NCI-H1694 (cell line): ENCODE measurements at regions not wholly inside any gene's neighbourhood (a gene's known extent, or its start where the extent isn't known, plus 50 kb on each side); places are given as distances from the start of the nearest gene placed in this dataset.
A peak's percentile ranks its signal among the peaks of the same experiment; 100 is the strongest.

Experiments used
- DNase-seq: peaks from one replicate; lab custom pipeline; 2025; lab: John Stamatoyannopoulos, UW

DNA sequence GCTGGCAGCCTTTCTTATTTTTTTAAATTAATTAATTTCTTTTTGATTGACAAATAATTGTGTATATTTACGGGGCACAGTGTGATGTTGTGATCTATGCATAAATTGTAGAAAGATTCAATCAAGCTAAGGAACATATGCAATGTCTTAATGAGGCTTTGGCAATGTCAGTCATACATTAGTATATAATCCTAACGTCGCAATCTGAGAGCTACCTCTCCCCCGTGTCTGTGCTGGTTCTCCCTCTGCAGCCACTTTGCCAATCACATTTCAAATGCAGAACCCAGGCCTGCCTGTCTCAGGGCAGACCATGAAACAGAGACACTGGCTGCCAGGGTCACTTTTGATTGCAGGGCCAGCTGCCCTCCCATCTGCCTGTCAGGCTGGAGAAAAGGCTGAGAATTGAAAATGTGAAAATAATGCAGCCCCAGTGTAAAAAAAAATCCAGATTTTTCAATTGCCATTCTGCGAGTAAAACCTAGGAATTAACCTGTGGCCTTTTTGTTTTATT, 56.3 kb downstream of the SLC24A2 start:
- no peak for DNase-seq

DNA sequence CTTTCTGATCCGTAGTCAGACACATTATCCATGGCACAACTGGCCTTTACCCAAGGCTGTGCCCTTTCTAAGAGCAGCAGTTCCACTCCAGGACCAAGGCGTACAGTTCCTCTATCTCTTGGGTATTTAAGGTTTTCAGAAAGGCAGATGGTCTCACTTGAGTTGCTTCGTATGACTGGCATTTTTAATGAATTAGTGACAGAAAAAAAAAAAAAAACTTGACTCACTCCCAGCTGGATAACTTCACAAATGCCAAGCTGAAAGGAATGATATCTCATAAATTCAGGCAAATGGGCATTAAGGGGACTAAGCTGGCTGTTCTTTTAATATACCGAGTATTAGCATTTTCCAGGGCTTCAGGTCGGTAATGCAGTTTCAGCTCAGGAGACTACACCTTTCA, 60.7 kb downstream of the SLC24A2 start:
- DNase-seq: peak; percentile 29

GRCh38 chr9:19725970-19726369, 62.9 kb downstream of the SLC24A2 start:
- no peak for DNase-seq

GRCh38 chr9:19720377-19720776, 68.5 kb downstream of the SLC24A2 start:
- DNase-seq: no peak

- DNase-seq: no peak
Measured at GRCh38 chr9:19703702-19704101, 85.1 kb downstream of the SLC24A2 start.

DNA sequence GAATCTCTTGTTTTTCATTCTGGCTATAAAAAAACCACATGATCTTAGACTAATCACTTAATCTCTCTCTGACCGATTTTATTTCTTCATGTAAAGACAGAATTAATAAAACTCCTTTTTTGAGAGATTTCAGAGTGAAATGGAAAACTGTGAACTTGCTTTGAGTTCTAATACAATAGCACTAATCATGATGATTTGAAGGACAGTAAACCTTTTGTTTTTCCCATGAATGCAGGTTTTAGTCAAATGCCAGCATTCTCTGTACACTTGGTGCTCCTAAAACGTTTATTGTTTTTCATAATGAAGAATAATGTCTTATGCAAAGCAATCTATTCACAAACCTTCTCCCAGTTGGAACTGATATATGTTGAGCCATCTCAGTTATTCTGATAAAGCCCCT, 86.8 kb downstream of the SLC24A2 start:
- DNase-seq: no peak

GRCh38 chr9:19701274-19701673, 87.6 kb downstream of the SLC24A2 start:
- DNase-seq: no peak

DNA sequence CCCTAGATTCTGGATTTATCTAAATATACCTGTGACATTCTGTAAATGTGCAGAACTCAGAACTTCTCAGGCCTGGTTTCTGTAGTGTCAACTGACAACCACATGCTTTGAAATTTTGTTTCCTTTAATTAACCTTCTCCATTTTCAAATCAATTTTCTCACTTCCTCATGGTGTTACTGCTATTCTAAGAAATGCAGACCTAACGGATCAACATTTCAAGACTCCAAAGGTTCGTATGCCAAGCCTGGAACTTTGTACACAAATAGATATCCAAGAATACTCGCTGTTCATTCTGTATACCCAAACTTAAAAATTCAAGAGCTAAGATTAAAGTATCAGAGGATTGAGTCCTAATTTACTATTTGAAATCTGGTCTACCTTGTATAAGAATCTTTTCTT, 88.1 kb downstream of the SLC24A2 start:
- no peak for DNase-seq

- no peak for DNase-seq
Measured at GRCh38 chr9:19699756-19700155, 89.1 kb downstream of the SLC24A2 start.

DNA sequence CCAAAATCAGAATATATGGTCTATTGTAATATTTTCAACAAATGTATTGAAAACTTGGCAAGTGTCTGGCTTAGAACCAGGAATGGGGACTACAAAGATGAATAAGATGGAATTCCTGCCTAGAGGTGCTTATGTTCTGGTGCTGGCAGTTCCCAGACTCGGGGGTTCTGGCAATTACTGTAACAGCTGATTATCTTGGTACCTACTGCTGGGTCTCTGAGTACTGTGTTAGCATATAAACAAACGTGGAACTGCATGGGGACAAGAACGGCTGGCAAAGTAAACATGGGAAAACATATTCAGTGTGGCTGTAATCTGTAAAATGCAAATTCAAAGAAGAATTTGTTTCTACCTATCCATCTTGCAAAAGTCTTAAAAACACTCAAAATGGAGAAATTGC, 89.9 kb downstream of the SLC24A2 start:
- no peak for DNase-seq

DNA sequence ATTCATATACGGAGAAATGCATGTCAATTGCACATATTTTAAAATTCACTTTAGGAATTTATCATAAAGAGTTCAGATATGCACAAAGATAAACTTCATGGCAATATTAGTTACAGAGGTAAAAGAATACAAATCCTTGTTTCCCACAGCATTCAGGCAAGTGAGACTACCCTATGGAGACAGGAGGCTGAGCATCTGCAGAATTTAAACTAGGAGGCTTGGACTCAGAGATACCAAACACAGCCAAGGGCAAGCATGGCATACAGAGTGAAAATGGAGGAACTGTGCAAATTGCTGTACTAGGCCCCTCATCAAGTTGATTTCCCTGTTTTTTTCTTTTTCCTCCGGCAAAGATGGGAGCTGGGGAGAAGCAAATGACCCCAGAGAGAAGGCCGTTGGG, 94.2 kb downstream of the SLC24A2 start:
- DNase-seq: no peak

- DNase-seq: no peak
Measured at GRCh38 chr9:19690128-19690527, 98.7 kb downstream of the SLC24A2 start.

DNA sequence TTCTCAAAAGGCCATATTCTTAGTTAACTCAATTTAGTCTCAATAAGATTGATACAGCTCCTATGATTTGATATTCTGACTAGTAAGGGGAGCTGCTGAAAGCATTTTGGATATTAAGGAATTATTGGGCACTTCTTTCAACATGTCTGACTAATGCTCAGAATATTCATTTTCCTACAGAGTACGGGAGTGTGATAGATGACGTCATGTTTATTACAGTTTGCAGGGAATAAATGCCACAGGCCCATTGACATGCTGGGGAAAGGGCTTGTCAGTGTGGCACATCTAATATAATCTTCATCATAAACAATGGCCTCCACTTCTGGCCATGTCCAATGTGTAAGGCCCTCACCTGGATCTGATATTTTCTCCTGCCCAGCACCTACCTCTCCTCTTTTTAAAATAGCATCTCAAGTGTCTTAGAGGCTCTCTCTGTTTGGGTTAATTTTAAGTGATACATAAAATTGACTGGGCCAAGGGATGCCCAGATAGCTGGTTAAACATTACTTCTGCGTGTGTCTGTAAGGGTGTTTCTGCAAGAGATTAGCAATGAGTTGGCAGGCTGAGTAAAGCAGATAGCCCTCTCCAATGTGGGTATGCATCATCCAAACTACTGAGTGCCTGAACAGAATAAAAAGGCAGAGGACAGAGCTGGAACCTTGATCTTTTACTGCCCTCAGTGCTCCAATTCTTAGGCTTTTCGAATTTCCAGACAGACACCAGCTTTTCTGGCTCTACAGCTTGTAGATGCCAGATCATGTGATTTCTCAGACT, 99.3 kb downstream of the SLC24A2 start:
- DNase-seq: no peak

- no peak for DNase-seq
Measured at GRCh38 chr9:19683715-19684114, 105.1 kb downstream of the SLC24A2 start.

DNA sequence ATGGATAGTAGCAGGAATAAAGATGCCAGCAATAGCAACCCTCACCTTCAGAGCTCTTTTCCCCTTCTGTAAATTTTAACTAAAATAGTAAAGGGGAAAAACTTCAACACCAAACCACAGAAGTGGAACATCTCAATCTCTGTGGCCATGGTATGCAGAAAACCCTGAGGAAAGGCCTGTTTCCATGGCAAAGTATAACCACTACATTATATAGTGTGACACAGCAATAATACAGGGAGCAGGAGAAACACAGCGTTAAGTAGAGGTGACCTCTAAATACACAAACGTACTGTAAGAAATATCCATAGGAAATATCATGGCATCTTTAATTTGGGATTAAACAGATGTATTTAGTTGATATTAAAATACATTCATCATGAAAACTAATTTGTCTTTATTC, 106.4 kb downstream of the SLC24A2 start:
- DNase-seq: no peak

DNA sequence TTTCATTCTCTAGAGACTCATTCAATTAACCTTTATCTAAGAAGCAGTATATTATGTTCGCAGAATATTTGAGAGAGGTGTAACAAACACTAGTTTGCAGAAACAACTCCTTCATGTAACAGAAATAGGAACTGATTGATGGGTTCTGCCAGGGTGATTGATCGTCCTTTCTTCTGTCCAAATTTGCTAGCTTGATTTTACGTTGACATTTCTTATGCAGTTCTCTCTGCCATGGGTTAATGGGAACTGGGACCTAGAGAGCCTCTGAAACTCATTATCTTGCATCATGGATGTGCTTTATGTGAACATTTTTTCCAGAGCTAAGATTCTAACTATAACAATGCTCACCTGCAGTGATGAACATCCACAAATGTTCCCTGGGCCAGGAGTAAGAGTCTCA, 107.0 kb downstream of the SLC24A2 start:
- no peak for DNase-seq

DNA sequence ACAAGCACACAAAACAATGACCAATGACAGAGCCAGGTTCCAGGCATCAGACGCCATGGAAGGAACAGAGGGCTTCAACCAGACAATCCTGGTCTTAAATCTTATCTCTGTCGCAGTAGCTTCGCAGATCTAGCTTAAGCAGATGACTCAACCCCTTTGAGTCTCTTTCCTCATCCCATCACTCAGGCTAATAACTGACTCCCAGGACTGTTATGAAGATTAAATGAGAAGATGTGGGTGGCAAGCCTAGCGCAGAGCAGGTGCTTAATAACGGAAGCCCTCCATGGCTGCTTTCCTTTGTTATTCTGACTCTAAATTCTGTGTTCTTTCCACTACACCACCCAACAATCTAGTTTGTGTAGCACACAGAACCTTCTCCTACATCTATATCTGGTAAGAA, 110.9 kb downstream of the SLC24A2 start:
- no peak for DNase-seq

DNA sequence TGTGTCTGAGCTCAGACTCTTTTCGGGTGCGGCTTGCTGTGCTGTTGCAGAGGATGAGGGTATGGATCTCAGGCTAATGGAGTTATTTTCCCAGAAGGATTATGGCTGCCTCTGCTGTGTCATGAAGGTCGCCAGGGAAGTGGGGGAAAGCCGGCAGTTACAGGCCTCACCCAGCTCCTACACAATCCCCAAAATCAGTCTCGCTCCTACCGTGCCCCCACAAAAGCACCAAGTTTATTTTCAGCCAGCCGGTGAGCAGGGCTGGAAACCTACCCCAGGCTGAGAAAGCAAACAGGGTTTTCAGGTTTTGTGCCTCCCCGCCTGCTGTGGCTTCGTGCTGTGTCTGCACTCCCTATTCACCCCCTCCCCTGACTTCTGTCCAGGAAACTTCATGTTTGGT, 113.3 kb downstream of the SLC24A2 start:
- DNase-seq: no peak

- DNase-seq: no peak
Measured at GRCh38 chr9:19666575-19666974, 122.3 kb downstream of the SLC24A2 start.

- no peak for DNase-seq
Measured at GRCh38 chr9:19665146-19665863, 123.5 kb downstream of the SLC24A2 start.

DNA sequence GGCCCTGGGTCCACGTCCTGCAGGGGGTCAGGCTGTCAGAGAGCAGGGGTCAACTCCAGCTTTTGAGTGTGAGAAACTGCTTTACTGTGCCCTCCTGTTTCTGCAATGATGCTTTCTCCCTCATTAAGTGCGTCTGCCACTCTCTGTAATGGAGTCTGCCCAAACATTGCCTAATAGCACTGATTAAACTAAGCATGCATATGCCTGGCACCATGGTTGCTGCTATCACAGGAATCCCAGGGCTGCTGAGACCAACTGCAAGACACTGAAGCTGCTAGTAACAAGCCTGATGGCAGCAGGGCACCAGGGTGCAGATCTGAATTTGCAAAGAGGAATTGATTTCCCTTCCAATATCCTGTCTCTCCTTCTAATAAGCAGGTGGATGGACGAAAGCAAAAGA, 125.3 kb downstream of the SLC24A2 start:
- DNase-seq: no peak

DNA sequence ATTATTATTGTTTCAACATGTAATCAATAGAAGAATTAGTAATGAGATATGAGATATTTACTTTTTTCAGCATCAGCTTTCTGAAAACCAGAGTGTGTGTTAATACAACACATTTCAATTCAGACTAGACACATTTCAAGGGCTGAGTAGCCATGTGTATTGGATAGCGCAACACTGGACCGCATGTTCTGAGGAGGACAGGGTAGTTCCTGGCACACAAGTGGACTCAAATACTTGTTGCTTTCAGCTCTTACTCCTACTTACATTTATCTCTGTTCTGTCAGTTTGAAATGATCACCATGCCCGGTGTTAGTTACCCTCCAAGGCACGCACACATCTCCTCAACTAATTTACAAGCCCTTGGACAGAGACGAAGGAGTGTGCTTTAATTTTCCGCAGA, 126.6 kb downstream of the SLC24A2 start:
- no peak for DNase-seq

DNA sequence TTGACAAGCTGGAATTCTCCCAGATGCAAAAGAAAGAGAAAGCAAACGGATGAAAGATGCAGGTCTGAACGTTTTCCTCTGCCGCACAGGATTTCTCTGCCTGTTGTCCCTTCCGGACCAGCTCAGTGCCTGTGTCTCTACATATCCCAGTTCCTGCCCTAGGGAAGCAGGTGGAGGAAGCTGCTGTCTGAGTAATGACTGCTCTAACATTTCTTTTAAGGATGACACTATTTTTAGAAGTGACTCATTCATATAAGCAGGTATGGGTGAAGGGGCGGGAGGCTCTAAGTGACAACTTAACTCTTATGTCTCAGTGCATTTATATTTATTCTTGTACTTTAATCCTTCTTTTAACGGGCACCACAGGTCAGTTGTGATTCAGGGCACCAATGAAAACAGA, 128.8 kb downstream of the SLC24A2 start:
- no peak for DNase-seq

- no peak for DNase-seq
Measured at GRCh38 chr9:19656704-19657103, 132.1 kb downstream of the SLC24A2 start.
